HG02852 (cell line): ENCODE measurements at regions not wholly inside any gene's neighbourhood (a gene's known extent, or its start where the extent isn't known, plus 50 kb on each side); places are given as distances from the start of the nearest gene placed in this dataset.
"Not testable (repeated sequence)": the region's sequence is repeated elsewhere in the genome, so short reads cannot be mapped to it uniquely, and the experiment has no call there.

Experiments used
- ATAC-seq: cut with Tn5 transposase; IDR thresholded peaks from one replicate; pipeline ENCODE4 v1.9.1; 2021; ENCODE audit warnings: mild to moderate bottlenecking, moderate library complexity; ENCODE audit not compliant: unreplicated experiment

DNA sequence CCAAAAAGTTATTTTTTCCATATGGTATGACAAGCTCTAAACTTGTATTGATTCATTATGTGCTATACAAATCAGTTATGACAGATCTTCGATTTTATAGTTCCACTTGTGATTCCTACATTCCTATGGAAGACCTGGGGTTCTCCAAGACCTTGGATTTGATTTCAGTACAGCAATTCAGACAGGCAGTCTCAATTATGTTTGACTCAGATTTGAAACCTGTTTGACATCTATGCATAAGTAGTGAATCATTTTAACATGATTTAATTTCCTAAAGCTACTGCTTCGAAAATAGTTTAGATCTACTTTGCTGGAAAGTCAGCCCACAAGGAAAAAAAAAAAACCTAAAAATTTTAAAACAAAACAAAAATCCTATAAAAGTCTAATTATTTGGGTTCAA, 820.4 kb downstream of the LUZP2 start:
- no peak for ATAC-seq

DNA sequence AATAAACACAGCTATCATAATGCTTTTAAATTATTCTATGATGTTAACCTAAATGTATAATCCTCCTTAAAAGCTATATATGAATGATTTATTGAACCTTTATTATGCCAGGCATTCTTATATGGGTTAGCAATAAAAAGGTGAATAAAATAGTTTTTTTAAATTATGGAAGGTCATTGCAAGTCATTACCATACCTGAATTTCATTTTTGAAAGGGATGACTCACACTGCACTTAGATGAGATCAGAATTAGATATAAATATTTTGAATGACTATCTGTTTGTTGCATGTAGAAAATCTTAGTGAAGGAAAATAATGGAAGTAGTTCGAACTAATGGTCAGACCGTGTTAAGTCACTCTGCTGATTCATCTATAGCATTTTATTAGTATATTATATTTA, 822.3 kb downstream of the LUZP2 start:
- ATAC-seq, result no peak

DNA sequence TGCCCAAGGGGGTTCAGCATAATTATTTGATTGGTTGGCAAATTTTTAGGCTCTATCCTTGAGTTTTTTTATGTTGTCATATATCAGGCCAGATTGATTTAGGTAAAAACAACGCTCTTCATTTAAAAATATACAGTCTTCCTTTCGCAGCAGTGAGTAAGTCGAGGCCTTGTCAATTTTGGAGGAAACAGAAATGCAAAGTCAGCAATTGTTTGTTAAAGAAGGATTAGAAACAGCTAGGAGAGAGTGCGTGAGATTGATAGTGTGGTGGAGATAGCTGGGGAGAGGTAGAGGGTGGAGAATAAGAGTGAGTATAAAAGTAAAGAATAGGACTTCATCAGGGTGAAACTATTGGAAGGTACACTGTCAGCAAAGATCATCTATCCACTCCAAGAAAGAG, 830.8 kb downstream of the LUZP2 start:
- no peak for ATAC-seq

DNA sequence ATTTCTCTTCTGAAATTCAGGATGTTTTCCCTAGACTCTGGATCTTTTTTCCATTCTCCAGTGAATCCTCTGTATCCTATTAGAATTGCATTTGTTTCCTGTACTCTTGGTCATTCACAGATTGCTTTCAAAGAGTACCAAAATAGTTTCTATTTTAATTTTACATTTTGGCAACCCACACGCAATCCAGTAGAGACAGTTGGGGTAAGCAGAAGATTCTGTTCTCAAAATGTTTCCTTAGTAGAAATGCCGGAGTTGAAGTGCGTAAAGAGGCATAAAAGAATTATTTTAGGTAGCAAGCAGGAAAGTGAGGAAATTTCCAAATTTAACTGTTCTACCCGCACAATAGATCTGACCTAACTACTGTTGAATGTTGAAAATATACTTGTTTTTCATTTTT, 842.4 kb downstream of the LUZP2 start:
- ATAC-seq, result no peak

DNA sequence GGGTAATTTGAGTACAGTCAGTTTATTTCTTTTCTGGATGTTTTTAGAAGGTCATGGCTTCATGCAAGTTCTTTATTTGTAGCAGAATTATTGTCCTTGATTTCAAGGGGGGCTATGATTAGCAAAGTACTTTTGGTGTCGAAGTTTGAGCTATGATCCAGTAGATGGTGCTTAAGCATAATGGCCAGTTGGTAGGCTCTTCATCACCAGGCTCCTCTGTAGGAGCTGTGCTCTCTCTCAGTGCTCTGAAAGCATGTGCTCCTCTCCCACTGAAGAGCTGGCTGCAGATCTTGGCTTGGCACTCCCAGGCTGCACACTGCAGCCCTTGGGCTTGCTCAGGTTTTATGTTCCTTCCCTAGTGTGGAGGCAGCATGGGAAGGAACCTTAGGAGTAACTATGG, 852.7 kb downstream of the LUZP2 start:
- no peak for ATAC-seq

DNA sequence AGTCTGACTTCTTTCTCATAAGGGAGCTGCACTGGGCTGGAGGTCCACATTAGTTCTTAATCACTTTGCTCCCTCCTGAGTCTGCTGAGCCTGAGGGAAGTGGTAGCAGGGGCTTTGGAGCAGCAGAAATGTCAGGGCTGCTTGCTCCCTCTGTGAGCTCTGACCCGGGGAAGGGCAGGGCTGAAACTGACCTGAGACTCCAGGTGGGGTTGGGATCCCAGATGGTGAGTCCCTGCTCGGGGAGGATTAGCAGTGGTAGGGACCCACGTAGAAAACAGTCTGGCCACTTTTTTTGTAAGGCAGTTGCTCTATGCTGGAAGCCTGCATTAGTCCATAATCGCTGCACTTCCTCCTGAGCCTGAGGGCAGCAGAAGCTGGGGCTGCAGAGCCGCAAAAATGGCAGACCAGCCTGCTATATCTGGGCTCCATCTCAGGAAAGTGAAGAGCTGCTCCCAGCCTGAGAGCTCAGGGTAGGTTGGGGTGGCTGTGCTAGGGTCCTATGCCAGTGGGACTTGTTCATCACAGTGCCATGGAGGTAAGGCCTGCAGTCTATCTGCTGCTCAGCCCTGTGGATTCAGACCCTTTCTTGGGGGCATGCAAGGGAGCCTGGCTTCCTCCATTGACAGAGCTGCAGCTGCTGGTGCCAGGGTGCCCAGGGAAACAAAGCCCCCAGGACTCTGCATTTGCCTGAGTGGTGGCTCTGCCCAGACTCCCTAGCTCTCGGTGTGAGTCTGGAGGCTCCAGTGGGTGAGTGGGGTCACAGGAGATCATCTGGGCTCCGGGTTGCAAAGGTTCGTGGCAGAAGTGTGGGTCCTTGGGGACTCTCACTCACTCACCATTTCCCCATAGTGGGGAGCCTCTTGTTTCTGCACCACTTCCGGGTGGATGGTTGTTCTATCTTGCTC, 854.3 kb downstream of the LUZP2 start:
- ATAC-seq, result no peak

DNA sequence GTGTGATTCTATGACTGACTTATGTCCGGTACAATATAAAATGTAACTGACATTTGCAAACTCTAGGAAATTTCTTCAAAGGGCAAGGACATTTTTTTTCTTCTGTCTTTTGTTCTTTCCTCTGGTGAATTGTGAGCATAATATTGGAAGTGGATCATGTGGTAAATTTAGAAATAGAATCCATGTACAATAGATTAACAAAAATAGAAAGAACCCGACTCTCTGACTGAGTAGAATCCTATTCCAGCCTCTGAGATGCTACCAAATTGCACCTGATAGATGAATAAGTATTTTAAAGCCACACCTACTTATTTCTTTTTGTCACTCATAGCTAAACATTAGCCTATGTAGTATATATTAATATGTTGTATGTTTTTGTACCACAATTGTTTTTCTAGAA, 860.3 kb downstream of the LUZP2 start:
- ATAC-seq, result no peak

DNA sequence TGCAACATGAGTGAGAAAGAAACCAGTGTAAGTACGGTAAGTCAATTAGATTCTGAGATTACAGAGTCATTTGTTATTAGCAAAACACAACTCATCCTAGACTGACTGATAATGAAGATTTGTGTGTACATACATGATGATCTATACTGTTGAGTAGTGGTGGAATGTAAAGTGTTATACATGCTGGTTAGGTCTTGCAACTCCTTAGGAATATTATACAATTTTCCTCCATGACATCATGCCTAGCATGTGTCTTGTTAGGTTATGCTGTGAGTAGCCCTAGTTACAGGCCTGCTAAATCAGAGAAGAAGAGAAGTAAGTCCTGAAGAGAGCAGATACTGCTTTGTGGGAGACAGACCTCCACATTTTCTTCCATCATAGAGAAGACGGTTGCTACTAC, 880.6 kb downstream of the LUZP2 start:
- no peak for ATAC-seq

DNA sequence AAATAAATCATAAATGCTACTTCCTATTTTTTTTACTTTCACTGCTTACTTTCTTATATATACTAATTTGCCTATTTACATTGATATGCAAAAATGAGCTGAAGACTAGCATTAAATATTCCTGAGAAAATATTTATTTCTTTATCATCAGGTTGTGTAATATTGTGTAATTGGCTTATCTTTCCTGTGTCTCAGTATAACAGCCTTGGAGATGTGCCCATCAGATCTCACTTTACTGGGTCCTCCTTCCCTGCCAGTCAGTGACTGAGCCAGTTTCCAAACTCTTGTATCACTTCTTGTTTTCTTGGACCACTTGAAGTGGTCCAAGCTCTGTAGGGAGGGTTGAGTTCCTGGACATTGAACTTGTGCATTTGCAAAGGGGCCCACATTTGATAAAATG, 900.0 kb downstream of the LUZP2 start:
- no peak for ATAC-seq

DNA sequence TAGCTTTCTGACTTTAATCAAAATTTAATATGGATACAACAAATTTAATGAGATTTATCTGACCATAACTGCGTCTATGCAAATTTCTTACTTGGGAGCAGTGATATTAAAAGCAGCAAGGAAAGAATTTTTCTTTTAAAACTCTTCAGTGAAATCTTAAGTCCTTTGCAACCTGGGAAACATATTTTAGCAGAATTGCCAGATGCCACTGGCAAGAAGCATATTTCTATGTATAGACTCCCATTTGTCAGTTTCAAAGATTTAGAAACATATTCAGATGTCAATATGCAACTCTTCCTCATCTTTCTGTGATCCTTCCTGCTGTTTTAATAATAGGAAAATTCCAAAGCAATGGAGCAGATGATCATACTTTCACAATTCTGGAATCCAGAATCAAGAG, 911.3 kb downstream of the LUZP2 start:
- no peak for ATAC-seq

DNA sequence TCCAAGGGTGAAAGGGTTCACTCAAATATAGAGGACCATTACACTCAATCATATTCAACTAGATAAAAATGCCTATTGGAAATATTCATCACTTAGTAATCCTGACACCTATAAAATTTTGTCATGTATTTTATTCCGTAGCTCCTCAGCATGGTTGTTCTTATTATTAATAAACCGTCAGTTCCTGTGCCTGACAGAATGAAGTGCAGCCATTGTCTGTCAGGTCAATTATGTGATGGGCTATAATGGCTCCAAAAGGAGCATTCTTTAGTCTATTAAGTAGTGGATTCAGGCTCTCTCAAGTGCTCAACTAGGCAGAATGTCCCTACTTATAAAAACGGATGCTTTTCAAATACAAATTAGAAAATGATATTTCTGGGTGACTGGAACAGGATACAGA, 916.1 kb upstream of the ANO3 start:
- no peak for ATAC-seq

DNA sequence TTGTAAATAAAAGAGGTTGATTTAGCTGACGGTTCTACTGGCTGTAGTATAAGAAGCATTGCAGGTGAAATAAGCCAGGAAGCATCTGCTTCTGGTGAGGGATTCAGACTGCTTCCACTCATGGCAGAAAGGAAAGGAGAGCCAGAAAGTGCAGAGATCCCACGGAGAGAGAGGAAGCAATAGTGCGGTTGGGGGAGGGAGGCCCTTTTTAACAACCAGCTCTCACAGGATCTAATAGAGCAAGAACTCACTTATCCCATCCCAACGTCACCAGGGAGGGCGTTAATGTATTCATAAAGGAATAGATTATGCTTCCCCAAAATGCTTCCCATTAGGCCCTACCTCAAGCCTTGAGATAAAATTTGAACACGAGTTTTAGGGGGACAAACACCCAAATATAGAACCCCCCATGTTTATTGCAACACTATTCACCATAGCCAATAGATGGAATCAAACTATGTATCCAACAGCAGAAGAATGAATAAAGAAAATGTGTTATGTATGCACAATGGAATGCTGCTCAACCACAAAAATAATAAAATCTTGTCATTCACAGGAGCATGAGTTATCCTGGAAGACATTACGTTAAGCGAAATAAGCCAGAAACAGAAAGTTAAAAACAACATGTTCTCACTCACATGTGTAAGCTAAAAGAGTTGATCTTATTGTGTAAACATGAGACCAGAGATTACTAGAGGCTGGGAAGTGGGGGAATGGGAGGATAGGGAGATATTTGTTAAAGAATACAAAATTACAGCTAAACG, 908.3 kb upstream of the ANO3 start:
- ATAC-seq, result no peak

DNA sequence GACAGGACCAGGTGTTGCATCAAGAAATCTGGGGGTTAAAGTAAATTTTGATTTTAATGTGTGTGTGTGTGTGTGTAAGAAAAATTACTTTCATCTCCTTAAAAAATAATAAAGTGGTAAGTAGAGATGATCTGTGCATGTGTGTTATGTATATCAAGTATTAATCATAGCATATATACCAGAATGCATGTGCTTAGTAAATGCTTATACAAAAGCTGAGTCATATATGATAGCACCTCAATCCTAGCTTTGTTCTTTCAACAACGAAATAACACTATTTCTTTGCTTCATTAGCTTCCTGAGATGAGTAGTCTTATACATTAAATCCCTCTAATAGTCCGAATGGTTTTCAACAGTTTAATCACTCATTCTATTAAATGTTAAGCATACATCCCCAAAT, 899.6 kb upstream of the ANO3 start:
- ATAC-seq, result no peak

DNA sequence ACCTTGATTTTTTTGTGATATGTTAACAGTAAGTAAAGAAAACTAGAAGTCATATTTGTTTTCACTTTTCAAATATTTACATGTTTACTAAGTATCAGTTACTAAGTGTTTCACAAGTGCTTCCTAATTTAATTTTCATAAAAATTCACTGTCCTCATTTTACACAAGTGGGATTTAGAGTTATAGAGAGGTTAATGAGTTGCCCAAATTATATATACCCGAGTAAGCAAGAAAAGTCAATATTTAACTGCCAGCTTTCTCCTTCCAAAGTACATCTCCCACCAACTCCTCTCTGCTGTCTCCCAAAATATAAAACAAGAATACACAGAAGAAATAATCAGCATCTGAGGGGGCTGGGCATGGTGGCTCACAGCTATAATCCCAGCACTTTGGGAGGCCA, 896.7 kb upstream of the ANO3 start:
- ATAC-seq, result no peak

DNA sequence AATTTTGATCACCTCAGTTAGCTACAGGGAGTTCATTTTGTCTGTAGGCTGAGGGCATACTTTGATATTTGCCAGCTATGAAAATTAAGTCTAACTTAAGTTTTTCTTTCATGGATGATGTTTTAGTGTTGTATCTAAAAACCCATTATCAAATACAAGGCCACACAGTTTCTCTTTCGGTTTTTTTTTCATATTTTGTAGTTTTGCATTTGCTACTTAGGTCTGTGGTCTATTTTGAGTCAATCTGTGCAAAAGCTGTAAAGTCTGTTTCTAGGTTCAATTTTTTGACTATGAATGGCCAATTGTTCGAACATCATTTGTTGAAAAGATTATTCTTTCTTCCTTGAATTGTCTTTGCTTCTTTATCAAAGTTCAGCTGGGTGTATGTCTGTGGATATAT, 895.6 kb upstream of the ANO3 start:
- no peak for ATAC-seq

DNA sequence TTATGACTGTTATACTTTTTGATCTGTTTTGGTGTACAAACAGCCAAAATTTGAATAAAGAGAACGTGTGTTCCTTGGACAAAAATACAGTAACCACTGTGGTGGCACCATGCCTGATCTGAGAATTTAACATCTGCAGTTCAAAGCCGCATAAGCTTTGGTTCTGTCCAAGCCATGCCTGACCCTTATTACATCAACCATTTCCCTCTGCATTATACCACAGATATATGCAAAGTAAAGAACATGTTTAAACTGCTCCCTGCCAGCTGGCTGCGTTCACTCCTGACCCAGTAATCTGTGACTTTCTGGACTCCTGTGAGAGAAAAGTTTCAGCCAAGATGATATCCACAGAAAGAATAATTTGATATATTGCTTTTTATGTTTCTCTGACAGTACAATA, 890.5 kb upstream of the ANO3 start:
- ATAC-seq, result no peak

DNA sequence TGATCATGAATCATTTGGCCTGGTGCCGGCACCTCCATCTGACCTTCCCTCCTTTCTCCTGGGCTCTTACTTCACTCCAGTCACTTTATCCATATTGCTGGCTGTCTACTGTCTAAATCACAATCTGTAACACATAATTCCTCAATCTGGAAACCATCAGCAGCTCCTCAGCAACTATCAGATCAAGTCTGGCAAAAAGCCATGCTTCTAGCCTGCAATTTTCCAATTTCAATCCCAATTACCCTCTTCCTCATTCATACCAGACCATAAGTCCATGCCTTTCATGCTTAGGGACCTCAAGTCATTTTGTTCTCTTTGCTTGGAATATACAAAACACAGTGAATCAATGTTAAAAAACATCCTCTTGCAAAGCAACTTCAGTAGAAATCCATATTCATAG, 882.8 kb upstream of the ANO3 start:
- no peak for ATAC-seq

DNA sequence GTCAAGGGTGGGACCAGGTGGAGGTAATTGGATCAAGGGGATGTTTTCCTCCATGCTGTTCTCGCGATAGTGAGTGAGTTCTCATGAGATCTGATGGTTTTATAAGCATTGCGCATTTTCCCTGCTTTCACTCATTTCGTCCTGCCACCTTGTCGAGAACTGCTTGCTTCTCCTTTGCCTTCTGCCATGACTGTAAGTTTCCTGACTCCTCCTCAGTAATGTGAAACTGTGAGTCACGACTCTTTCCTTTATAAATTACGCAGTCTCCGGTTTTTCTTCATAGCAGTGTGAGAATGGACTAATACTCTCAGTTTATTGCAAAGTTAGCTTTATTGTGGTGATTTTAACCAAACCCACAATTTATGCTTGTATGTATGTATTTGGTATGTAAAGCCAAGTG, 878.5 kb upstream of the ANO3 start:
- ATAC-seq, result no peak

DNA sequence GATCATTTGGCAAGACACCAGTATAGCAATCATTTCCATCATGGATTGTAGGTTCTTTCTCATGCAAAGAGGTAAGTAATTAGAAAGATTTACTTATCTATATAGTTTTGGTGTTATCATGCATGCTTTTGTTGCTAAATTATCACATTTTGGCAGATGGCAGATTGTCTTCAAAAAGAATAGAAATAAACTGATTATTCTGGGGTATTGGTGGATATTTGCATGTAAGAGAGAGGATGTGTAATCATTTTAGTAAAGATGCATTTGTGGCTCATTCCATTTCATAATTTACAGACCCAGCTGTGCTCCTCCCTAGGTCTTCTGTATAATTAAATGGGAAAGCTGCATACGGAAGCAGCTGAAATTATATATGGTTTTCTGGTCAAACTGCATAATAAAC, 875.7 kb upstream of the ANO3 start:
- no peak for ATAC-seq

DNA sequence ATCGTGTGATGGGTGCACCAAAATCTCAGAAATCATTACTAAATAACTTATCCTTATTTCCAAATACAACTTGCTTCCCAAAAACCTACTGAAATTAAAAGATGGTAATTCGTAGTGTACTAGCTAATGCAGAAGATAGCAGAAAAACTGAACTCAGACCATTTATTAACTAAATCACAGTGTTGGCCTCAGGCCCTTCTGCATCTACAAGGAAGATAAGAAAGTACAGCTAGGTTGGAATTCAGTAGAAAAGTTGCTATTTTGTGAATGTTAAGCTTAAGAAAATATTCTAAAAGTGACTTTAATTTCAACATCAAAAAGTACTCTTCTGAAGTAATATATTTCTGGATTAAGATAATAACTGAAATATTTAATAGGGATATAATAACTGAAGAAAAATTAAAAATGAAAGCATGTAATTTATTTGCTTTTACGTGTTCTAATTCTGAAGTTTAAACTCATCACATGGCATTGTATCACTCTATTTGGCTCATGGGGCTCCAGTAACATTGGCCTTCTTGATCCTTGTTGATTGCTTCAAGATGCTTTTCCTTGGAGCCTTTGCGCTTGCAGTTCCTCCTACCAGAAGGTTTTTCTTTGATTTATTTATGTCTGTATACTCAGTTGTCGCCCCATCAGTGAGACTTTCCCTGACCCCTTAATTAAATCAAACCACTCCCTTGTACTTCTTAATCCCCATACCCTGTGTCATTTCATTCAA, 847.9 kb upstream of the ANO3 start:
- no peak for ATAC-seq

DNA sequence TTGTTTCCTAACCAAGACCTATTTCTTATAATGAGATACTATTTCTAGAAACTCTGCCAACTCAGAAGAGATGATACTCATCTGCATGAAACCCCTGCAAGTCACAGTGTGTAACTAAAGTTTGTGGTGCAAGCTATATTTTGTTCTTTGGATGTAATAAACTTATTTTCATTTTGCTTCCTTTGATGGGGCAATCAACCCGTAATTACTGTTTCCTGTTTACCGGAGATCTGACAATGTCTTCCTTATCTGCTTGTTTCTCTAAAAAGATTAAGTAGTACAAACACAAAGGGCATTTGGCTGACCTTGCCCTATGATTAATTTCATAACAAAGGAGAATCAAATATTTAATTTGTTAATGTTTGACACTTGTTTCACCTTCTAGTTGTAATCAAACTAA, 846.6 kb upstream of the ANO3 start:
- no peak for ATAC-seq

DNA sequence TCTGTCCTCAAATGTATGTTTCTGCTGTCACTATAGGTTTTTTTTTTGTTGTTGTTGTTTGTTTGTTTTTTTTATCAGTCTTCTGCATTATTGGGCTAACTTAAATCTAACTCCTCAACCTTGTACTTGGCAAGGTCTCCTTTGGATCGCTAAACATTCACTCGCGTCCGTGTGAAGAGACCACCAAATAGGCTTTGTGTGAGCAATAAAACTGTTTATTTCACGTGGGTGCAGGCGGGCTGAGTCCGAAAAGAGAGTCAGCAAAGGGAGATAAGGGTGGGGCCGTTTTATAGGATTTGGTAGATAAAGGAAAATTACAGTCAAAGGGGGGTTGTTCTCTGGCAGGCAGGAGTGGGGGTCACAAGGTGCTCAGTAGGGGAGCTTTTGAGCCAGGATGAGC, 845.6 kb upstream of the ANO3 start:
- not testable (repeated sequence) for ATAC-seq
